ENCODE measurements at regions not wholly inside any gene's neighbourhood (a gene's known extent, or its start where the extent isn't known, plus 50 kb on each side); places are given as distances from the start of the nearest gene placed in this dataset.
A peak's percentile ranks its signal among the peaks of the same experiment; 100 is the strongest.

- no peak for TF ChIP-seq GATA2 (IDR thresholded peaks at IDR 0.05; ENCODE audit: low read depth, low read length)
- no peak for TF ChIP-seq GATA3 (IDR thresholded peaks at IDR 0.05; ENCODE audit: low read depth, low read length)
Measured at GRCh38 chr5:10149911-10150310, 99.8 kb downstream of the ATPSCKMT start.

- no peak for TF ChIP-seq GATA3 (IDR thresholded peaks at IDR 0.05; ENCODE audit: low read depth, low read length)
- TF ChIP-seq GATA2 (IDR thresholded peaks at IDR 0.05; ENCODE audit: low read depth, low read length) = no peak
Measured at GRCh38 chr5:10145923-10146401, 103.7 kb downstream of the ATPSCKMT start.

DNA sequence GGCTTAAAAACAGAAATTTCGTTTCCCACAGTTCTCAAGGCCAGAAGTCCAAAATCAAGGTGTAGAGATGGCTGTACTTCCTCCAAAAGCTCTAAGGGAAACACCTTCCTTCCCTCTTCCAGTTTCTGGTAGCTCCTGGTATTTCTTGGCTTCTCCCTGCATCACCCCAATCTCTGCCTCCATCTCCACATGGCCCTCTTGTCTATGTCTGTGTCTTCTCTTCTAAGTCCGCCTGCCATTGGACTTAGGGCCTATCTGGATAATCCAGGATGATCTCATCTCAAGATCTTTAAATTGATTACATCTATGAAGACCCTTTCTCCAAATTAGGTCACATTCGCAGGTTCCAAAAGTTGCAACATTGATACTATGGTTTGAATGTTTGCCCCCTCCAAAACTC is 105.6 kb downstream of the ATPSCKMT start:
- no peak; the same call in 1 of the 2 replicates for TF ChIP-seq GATA3 (IDR thresholded peaks at IDR 0.05; ENCODE audit: low read depth, low read length)
- peak; percentile 49; the same call in 1 of the 2 replicates for TF ChIP-seq GATA2 (IDR thresholded peaks at IDR 0.05; ENCODE audit: low read depth, low read length)

GRCh38 chr5:10140195-10140973 is 109.3 kb downstream of the ATPSCKMT start:
- no peak for TF ChIP-seq GATA3 (IDR thresholded peaks at IDR 0.05; ENCODE audit: low read depth, low read length)
- no peak for TF ChIP-seq GATA2 (IDR thresholded peaks at IDR 0.05; ENCODE audit: low read depth, low read length)

GRCh38 chr5:10138395-10139057 is 111.2 kb downstream of the ATPSCKMT start:
- no peak for TF ChIP-seq GATA2 (IDR thresholded peaks at IDR 0.05; ENCODE audit: low read depth, low read length)
- TF ChIP-seq GATA3 (IDR thresholded peaks at IDR 0.05; ENCODE audit: low read depth, low read length) = no peak

DNA sequence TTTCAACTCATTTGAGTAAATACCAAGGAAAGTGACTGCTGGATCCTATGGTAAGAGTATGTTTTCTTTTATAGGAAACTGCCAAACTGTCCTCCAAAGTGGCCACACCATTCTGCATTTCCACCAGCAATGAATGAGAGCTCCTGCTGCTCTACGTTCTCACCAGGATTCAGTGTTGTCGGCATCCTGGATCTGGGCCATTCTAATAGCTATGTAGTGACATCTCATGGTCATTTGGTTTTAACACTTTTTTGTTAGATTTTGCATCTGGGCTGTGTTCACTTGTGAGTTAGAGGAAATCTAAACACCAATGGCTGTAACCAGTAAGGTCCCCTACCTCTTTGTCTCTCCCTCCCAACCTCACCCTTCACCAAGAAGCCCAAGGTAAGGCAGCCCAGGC is 115.9 kb downstream of the ATPSCKMT start:
- TF ChIP-seq GATA2 (IDR thresholded peaks at IDR 0.05; ENCODE audit: low read depth, low read length) = no peak
- TF ChIP-seq GATA3 (IDR thresholded peaks at IDR 0.05; ENCODE audit: low read depth, low read length) = no peak

- no peak for TF ChIP-seq GATA2 (IDR thresholded peaks at IDR 0.05; ENCODE audit: low read depth, low read length)
- no peak for TF ChIP-seq GATA3 (IDR thresholded peaks at IDR 0.05; ENCODE audit: low read depth, low read length)
Measured at GRCh38 chr5:10130881-10131280, 118.8 kb downstream of the ATPSCKMT start.

- no peak for TF ChIP-seq GATA2 (IDR thresholded peaks at IDR 0.05; ENCODE audit: low read depth, low read length)
- TF ChIP-seq GATA3 (IDR thresholded peaks at IDR 0.05; ENCODE audit: low read depth, low read length) = no peak
Measured at GRCh38 chr5:10126900-10127299, 122.8 kb downstream of the ATPSCKMT start.

DNA sequence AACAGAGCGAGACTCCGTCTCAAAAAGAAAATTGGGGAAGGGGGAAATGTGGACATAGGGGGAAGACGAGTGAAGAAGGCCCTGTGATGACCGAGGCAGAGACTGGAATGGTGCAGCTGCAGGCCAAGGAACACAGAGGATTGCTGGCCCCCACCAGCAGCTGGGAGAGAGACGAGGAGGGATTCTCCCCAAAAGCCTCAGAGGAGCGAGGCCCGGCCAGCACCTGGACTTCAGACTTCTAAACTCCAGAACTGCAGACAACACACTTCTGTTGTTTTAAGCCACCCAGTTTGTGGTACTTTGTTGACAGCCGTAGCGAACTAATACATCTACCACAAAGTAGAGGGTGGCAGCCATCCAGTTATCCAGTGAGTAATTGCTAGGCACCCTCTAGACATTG is 124.6 kb downstream of the ATPSCKMT start:
- TF ChIP-seq GATA2 (IDR thresholded peaks at IDR 0.05; ENCODE audit: low read depth, low read length) (no peak), GATA3 (IDR thresholded peaks at IDR 0.05; ENCODE audit: low read depth, low read length) (no peak)

DNA sequence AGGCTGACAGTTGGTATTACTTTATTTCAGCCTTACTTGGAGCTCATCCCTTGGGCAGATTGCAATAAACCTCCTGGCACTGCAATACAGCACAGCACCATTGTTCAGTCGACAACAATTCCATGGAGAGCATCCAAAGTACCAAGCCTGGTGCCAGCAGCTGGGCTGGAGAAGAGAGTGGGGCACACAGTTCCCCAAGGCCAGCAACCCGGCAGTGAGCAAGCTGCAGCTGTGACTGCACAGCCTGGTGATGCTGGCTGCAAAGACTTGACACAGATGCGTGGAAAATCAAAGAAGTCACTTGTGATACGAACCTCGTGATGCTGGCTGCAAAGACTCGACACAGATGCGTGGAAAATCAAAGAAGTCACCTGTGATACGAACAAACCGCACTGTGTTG is 125.4 kb downstream of the ATPSCKMT start:
- TF ChIP-seq GATA3 (IDR thresholded peaks at IDR 0.05; ENCODE audit: low read depth, low read length) (no peak), GATA2 (IDR thresholded peaks at IDR 0.05; ENCODE audit: low read depth, low read length) (no peak)

- TF ChIP-seq GATA2 (IDR thresholded peaks at IDR 0.05; ENCODE audit: low read depth, low read length) (no peak), GATA3 (IDR thresholded peaks at IDR 0.05; ENCODE audit: low read depth, low read length) (no peak)
Measured at GRCh38 chr5:10123254-10123989, 126.3 kb downstream of the ATPSCKMT start.

- TF ChIP-seq GATA2 (IDR thresholded peaks at IDR 0.05; ENCODE audit: low read depth, low read length) = no peak
- TF ChIP-seq GATA3 (IDR thresholded peaks at IDR 0.05; ENCODE audit: low read depth, low read length) = no peak
Measured at GRCh38 chr5:10122076-10122726, 127.5 kb downstream of the ATPSCKMT start.

DNA sequence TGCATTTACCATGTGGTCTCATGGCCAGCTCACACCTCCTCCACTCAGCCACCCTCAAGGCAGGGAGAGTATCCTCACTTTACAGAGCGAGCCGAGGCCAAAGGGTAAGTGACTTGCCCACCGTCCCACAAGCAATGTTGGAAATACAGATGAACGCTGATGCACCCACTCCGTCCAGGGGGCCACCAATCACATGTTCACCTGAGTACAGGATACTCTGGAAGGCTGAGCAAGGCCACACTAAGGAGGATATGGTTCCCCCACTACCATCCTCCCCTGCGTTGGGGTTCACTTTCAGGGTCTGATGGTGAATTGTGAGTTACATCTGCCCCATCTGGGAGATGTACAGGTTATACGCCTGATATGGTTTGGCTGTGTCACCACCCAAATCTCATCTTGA is 128.8 kb downstream of the ATPSCKMT start:
- TF ChIP-seq GATA2 (IDR thresholded peaks at IDR 0.05; ENCODE audit: low read depth, low read length) (no peak), GATA3 (IDR thresholded peaks at IDR 0.05; ENCODE audit: low read depth, low read length) (no peak)

- TF ChIP-seq GATA2 (IDR thresholded peaks at IDR 0.05; ENCODE audit: low read depth, low read length) = no peak
- TF ChIP-seq GATA3 (IDR thresholded peaks at IDR 0.05; ENCODE audit: low read depth, low read length) = no peak
Measured at GRCh38 chr5:10118150-10118549, 131.5 kb downstream of the ATPSCKMT start.

Measured in SH-SY5Y (cell line).